ENCODE measurements at regions not wholly inside any gene's neighbourhood (a gene's known extent, or its start where the extent isn't known, plus 50 kb on each side); places are given as distances from the start of the nearest gene placed in this dataset.

GRCh38 chr19:56980906-56981305 lies 138.9 kb upstream of the USP29 start:
- TF ChIP-seq JUNB (IDR thresholded peaks at IDR 0.05) (no peak), CTCF (IDR thresholded peaks at IDR 0.05) (no peak), POLR2A (IDR thresholded peaks at IDR 0.05; ENCODE audit: low read length) (no peak), CHD2 (IDR thresholded peaks at IDR 0.05; ENCODE audit: low read length, partially characterized antibody) (no peak), CBX8 (IDR thresholded peaks at IDR 0.05) (no peak), GATA3 (IDR thresholded peaks at IDR 0.05; ENCODE audit: borderline replicate concordance) (no peak), ZC3H11A (IDR thresholded peaks at IDR 0.05) (no peak), REST (IDR thresholded peaks at IDR 0.05) (no peak), MYC (IDR thresholded peaks at IDR 0.05; ENCODE audit: borderline replicate concordance, low read length) (no peak), SMC3 (IDR thresholded peaks at IDR 0.05) (no peak)

Measured in A549 (cell line).